K562 (cell line): ENCODE measurements at regions not wholly inside any gene's neighbourhood (a gene's known extent, or its start where the extent isn't known, plus 50 kb on each side); places are given as distances from the start of the nearest gene placed in this dataset.

Source experiments
- ATAC-seq: fragments of 200-7000 bp; cut with Tn5 transposase; 3 replicates; pipeline ENCODE4 v1.9.1; 2020; ENCODE audit warnings: moderate library complexity
- BruUV-seq: library from RNA; stranded (reverse); fragments of 400-500 nt; replicated peaks from 2 replicates; lab custom pipeline; 2021; lab: Mats Ljungman, UMichigan
- CTCF ChIA-PET: fragments of 300-600 bp; formaldehyde crosslinking; extraction: SDS; loops from one replicate; lab custom pipeline; 2021; ENCODE audit warnings: low intra/inter-chr PET ratio; lab: Yijun Ruan, JAX
- POLR2A ChIA-PET: fragments of 300-600, 350-650 bp; sonication (Branson Sonifier 250); formaldehyde crosslinking; extraction: SDS; loops from one replicate; lab custom pipeline; 2021; ENCODE audit warnings: antibody characterized with exemption, inconsistent platforms; lab: Yijun Ruan, JAX
- DNase-seq, 4 experiments: peaks; one replicate each; pipeline versions ENCODE4 v3.0.0 to v3.0.0-alpha.2; 2011 to 2018; ENCODE audit warnings: low spot score in 3 of 4, mixed read lengths in 3 of 4; ENCODE audit errors: extremely low read depth in 1 of 4
- FAIRE-seq: peaks from 2 replicates; lab custom pipeline; 2011; peaks lifted over from hg19 to GRCh38; lab: Jason Lieb, UNC
- H2AFZ ChIP-seq: 2 replicates; pipeline ENCODE4 v1.6.0; 2011; ENCODE audit warnings: low read depth, low read length, control low read depth, inconsistent platforms
- H3K27ac ChIP-seq: fragments of 200-600 bp; 3 replicates; pipeline ENCODE4 v1.8.0; 2011; ENCODE audit warnings: low read depth, mild to moderate bottlenecking, control low read depth, inconsistent platforms, low read length, moderate library complexity, mixed read lengths; ENCODE audit errors: extremely low read depth
- H3K27me3 ChIP-seq, 2 experiments: fragments of 300-600 bp in 1 of 2; 2 replicates in 1 of 2; 3 replicates in 1 of 2; pipeline versions ENCODE4 v1.6.0 to v1.8.0; 2011; ENCODE audit warnings: inconsistent platforms in 2 of 2, low read length in 2 of 2, mild to moderate bottlenecking in 1 of 2, mixed read lengths in 1 of 2, moderate library complexity in 1 of 2; ENCODE audit not compliant: control insufficient read depth in 2 of 2, insufficient read depth in 2 of 2
- H3K36me3 ChIP-seq: fragments of 300-600 bp; 3 replicates; pipeline ENCODE4 v1.8.0; 2011; ENCODE audit warnings: mild to moderate bottlenecking, low read length, inconsistent platforms; ENCODE audit not compliant: control insufficient read depth, insufficient read depth
- H3K4me1 ChIP-seq, 2 experiments: fragments of 200-600 bp in 1 of 2; replicated peaks in 1 of 2; 2 replicates in 1 of 2; 3 replicates in 1 of 2; pipeline versions ENCODE4 v1.5.1 to v1.8.0; 2011; ENCODE audit warnings: inconsistent platforms in 2 of 2, low read length in 2 of 2, mild to moderate bottlenecking in 1 of 2, mixed read lengths in 1 of 2, moderate library complexity in 1 of 2; ENCODE audit not compliant: control insufficient read depth in 2 of 2, insufficient read depth in 2 of 2
- H3K4me2 ChIP-seq: 2 replicates; pipeline ENCODE4 v1.6.1; 2011; ENCODE audit warnings: low read length, control low read depth, inconsistent platforms, mixed read lengths; ENCODE audit not compliant: insufficient read depth
- H3K4me3 ChIP-seq: fragments of 200-600 bp; sonication (generic), shearing (Covaris generic); 2 replicates; pipeline ENCODE4 v1.5.1; 2016; ENCODE audit warnings: control low read depth, inconsistent platforms
- H3K79me2 ChIP-seq: fragments of 200-600 bp; 3 replicates; pipeline ENCODE4 v1.8.0; 2011; ENCODE audit warnings: low read length, inconsistent platforms; ENCODE audit not compliant: control insufficient read depth, insufficient read depth
- H3K9ac ChIP-seq, 2 experiments: 2 replicates each; pipeline versions ENCODE4 v1.6.0 to v1.6.1; 2011; ENCODE audit warnings: low read depth in 2 of 2, low read length in 2 of 2, control low read depth in 1 of 2, inconsistent platforms in 1 of 2, mild to moderate bottlenecking in 1 of 2, mixed read lengths in 1 of 2; ENCODE audit not compliant: insufficient read depth in 1 of 2
- H3K9me1 ChIP-seq: one replicate; pipeline ENCODE4 v1.6.0; 2011; ENCODE audit warnings: inconsistent platforms, mild to moderate bottlenecking, low read length, moderate library complexity; ENCODE audit not compliant: control insufficient read depth, insufficient read depth
- H3K9me3 ChIP-seq: replicated peaks from 2 replicates; pipeline ENCODE4 v1.5.1; 2011; ENCODE audit warnings: low read depth, low read length, inconsistent platforms; ENCODE audit not compliant: control insufficient read depth, insufficient read depth
- H4K20me1 ChIP-seq: replicated peaks from 2 replicates; pipeline ENCODE4 v1.6.1; 2011; ENCODE audit warnings: low read length, inconsistent platforms, mixed read lengths; ENCODE audit not compliant: control insufficient read depth, insufficient read depth
- CHD4 ChIP-seq: fragments of 200-600 bp; sonication (generic); IDR thresholded peaks from 3 replicates; pipeline ENCODE4 v1.6.1; 2012; ENCODE audit warnings: low read depth, mild to moderate bottlenecking, mixed read lengths, low read length, inconsistent platforms; ENCODE audit not compliant: insufficient read depth, insufficient replicate concordance, poor library complexity, severe bottlenecking
- FOXK1 ChIP-seq: sonication (generic); formaldehyde crosslinking; IDR thresholded peaks from 2 replicates; pipeline ENCODE4 v1.8.0; 2022; ENCODE audit warnings: missing genetic modification reagents, mild to moderate bottlenecking, borderline replicate concordance
- MTA1 ChIP-seq: fragments of 450-650 bp; IDR thresholded peaks from 2 replicates; pipeline ENCODE4 v1.6.1; 2017; ENCODE audit warnings: borderline replicate concordance
- NCOA4 ChIP-seq: fragments of 450-650 bp; IDR thresholded peaks from 2 replicates; pipeline ENCODE4 v1.6.1; 2018; ENCODE audit warnings: mild to moderate bottlenecking; ENCODE audit not compliant: partially characterized antibody
- SMAD4 ChIP-seq: fragments of 250-450 bp; sonication (Bioruptor Pico); conservative IDR thresholded peaks from 2 replicates; pipeline ENCODE4 v1.8.0; 2021; ENCODE audit warnings: inconsistent platforms, mild to moderate bottlenecking, moderate library complexity
- TEAD1 ChIP-seq, 2 experiments: fragments of 450-650 bp in 1 of 2; sonication (generic) in 1 of 2; formaldehyde crosslinking; IDR thresholded peaks; 2 replicates each; pipeline versions ENCODE4 v1.4.0 to v1.8.0; 2020 to 2022; ENCODE audit warnings: mild to moderate bottlenecking in 2 of 2, missing genetic modification reagents in 1 of 2
- ZEB2 ChIP-seq: fragments of 450-650 bp; IDR thresholded peaks from 2 replicates; pipeline ENCODE4 v1.6.1; 2016
- ZNF436 ChIP-seq: fragments of 250-450, 450-650 bp; sonication (Bioruptor Pico); formaldehyde crosslinking; IDR thresholded peaks from 2 replicates; pipeline ENCODE4 v1.7.0; 2020; ENCODE audit warnings: mild to moderate bottlenecking
- ZNF583 ChIP-seq: fragments of 250-450 bp; sonication (Bioruptor Pico); IDR thresholded peaks from 2 replicates; pipeline ENCODE4 v1.4.0; 2020
- ZNF785 ChIP-seq: fragments of 250-450 bp; sonication (Bioruptor Pico); IDR thresholded peaks from 2 replicates; pipeline ENCODE4 v1.4.0; 2020; ENCODE audit warnings: mild to moderate bottlenecking
- WGBS: fragments of 100-300 bp; shearing (Covaris generic); methylation state at CpG from one replicate; pipeline ENCODE4 v1.1.6; 2016; ENCODE audit warnings: low coverage, mixed read lengths; ENCODE audit not compliant: insufficient coverage; ENCODE audit errors: missing lambda C conversion rate; 5-methylcytosine and 5-hydroxymethylcytosine counted together
- in situ Hi-C: fragments of 300-500 bp; cut with MboI; formaldehyde crosslinking; loops from 4 replicates; pipeline ENCODE4 v1.15.0; 2018; ENCODE audit warnings: inconsistent platforms, mixed read lengths
- intact Hi-C: fragments of 100-400 bp; cut with micrococcal nuclease; formaldehyde crosslinking; loops from 2 replicates; pipeline ENCODE4 v1.14.2; 2022
- TF ChIP-seq, protein P1 (sequence below): fragments of 250-450 bp; sonication (Bioruptor Pico); IDR thresholded peaks from 2 replicates; pipeline ENCODE4 v1.8.0; 2021; ENCODE audit warnings: mild to moderate bottlenecking, moderate library complexity
- TF ChIP-seq, protein P2 (sequence below), 2 experiments: fragments of 450-650 bp; IDR thresholded peaks; 2 replicates each; pipeline ENCODE4 v1.6.1; 2016; ENCODE audit warnings: mild to moderate bottlenecking in 2 of 2, borderline replicate concordance in 1 of 2, low read depth in 1 of 2, moderate library complexity in 1 of 2
- TF ChIP-seq, protein P3 (sequence below): fragments of 450-650 bp; conservative IDR thresholded peaks from 2 replicates; pipeline ENCODE4 v1.6.1; 2016; ENCODE audit warnings: missing genetic modification characterization, low read depth, mild to moderate bottlenecking, control low read depth, missing compliant biosample characterization

DNA sequence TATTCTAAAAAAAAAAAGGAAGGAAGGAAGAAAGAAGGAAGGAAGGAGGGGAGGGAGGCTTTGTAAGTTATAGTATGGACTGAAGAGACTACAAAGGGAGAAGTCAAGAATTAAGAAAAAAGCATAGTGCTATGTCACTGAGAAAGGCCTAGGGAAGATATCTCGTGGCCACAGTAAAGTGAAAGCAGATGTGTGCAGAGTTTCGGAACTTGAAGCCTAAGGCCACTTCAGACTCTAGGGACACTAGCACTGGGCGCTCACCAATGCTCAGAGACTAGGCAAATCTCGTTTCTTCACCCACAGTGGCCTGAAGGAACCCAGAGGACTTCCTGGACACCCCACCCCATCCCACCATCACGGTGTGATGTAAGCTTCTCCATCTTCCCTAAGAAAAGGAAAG, 181.4 kb upstream of the TRPM3 start:
- Histone ChIP-seq H3K9ac (no peak overlapping the region), H4K20me1 (no peaks in the 10 kb centered on the region), H3K79me2 (no peaks in the 10 kb centered on the region), H3K9me3 (no peaks in the 10 kb centered on the region), H3K9me1 (no peaks in the 10 kb centered on the region), H3K27me3 (no peaks in the 10 kb centered on the region), H3K27ac (no peak overlapping the region), H3K4me1 (no peaks in the 10 kb centered on the region), H3K4me2 (no peak overlapping the region), H2AFZ (no peak overlapping the region), H3K36me3 (no peaks in the 10 kb centered on the region), H3K4me3 (no peak overlapping the region)
- CTCF ChIA-PET = no interaction called here
- WGBS = 0% methylated on average over 5 of the region's 5 CpGs
- ATAC-seq = no peak
- DNase-seq = no peak
- intact Hi-C loops = no loop called here
- no TSS peak for BruUV-seq
- no peak for FAIRE-seq
- POLR2A ChIA-PET = no interaction called here
- in situ Hi-C loops = no loop called here
- no peak for TF ChIP-seq ZEB2
- TF ChIP-seq ZNF436 = no peak
- TF ChIP-seq, protein P1, sequence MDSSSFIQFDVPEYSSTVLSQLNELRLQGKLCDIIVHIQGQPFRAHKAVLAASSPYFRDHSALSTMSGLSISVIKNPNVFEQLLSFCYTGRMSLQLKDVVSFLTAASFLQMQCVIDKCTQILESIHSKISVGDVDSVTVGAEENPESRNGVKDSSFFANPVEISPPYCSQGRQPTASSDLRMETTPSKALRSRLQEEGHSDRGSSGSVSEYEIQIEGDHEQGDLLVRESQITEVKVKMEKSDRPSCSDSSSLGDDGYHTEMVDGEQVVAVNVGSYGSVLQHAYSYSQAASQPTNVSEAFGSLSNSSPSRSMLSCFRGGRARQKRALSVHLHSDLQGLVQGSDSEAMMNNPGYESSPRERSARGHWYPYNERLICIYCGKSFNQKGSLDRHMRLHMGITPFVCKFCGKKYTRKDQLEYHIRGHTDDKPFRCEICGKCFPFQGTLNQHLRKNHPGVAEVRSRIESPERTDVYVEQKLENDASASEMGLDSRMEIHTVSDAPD = no peak
- TF ChIP-seq, protein P2, sequence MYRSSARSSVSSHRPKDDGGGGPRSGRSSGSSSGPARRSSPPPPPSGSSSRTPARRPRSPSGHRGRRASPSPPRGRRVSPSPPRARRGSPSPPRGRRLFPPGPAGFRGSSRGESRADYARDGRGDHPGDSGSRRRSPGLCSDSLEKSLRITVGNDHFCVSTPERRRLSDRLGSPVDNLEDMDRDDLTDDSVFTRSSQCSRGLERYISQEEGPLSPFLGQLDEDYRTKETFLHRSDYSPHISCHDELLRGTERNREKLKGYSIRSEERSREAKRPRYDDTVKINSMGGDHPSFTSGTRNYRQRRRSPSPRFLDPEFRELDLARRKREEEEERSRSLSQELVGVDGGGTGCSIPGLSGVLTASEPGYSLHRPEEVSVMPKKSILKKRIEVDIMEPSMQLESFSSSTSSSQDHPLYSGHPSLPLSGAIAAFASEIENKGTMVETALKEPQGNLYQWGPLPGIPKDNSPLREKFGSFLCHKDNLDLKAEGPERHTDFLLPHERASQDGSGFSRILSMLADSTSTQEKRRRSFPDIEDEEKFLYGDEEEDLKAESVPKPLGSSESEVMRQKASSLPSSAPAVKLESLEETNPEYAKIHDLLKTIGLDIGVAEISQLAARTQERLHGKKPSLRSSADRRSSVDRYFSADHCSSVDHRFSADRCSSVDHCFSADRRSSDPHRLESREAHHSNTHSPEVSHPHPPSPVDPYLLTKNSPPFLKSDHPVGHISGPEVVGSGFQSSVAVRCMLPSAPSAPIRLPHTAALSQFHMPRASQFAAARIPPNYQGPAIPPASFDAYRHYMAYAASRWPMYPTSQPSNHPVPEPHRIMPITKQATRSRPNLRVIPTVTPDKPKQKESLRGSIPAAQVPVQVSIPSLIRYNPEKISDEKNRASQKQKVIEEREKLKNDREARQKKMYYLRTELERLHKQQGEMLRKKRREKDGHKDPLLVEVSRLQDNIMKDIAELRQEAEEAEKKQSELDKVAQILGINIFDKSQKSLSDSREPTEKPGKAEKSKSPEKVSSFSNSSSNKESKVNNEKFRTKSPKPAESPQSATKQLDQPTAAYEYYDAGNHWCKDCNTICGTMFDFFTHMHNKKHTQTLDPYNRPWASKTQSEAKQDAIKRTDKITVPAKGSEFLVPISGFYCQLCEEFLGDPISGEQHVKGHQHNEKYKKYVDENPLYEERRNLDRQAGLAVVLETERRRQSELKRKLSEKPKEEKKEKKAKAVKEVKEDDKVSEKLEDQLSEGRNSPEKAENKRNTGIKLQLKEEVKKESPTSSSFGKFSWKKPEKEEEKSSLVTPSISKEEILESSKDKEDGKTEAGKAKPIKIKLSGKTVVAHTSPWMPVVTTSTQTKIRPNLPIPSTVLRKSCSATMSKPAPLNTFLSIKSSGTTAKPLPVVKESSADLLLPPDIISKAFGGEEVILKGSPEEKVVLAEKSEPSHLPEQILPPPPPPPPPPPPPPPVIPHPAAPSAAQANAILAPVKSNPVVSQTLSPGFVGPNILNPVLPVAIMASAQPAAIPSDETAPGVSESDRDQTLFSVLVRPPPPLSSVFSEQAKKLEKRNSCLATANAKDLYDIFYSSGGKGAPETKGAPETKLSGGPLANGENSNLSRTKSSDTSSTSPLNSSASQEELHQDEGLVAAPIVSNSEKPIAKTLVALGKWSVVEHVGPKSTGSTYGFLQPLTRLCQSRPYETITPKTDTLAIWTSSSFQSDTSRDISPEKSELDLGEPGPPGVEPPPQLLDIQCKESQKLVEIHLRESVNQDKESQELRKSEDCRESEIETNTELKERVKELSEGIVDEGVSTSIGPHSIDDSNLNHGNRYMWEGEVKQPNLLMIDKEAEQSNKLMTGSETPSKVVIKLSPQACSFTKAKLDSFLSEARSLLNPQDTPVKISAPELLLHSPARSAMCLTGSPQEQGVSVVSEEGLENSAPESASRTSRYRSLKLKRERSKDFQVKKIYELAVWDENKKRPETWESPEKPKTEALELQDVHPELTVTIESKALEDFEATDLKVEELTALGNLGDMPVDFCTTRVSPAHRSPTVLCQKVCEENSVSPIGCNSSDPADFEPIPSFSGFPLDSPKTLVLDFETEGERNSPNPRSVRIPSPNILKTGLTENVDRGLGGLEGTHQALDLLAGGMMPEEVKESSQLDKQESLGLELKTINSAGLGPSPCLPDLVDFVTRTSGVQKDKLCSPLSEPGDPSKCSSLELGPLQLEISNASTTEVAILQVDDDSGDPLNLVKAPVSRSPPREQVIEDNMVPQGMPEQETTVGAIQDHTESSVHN (IDR thresholded peaks at IDR 0.05; ENCODE audit: borderline replicate concordance in 1 of 2, low read depth in 1 of 2) = no peak
- no peak for TF ChIP-seq ZNF785 (CRISPR knock-in tag)
- no peak for TF ChIP-seq CHD4
- TF ChIP-seq, protein P3, sequence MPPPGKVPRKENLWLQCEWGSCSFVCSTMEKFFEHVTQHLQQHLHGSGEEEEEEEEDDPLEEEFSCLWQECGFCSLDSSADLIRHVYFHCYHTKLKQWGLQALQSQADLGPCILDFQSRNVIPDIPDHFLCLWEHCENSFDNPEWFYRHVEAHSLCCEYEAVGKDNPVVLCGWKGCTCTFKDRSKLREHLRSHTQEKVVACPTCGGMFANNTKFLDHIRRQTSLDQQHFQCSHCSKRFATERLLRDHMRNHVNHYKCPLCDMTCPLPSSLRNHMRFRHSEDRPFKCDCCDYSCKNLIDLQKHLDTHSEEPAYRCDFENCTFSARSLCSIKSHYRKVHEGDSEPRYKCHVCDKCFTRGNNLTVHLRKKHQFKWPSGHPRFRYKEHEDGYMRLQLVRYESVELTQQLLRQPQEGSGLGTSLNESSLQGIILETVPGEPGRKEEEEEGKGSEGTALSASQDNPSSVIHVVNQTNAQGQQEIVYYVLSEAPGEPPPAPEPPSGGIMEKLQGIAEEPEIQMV (tag) = no peak
- TF ChIP-seq NCOA4 = no peak
- TF ChIP-seq MTA1 = no peak
- no peak for TF ChIP-seq ZNF583 (CRISPR knock-in tag)
- no peak for TF ChIP-seq FOXK1
- TF ChIP-seq TEAD1 (CRISPR knock-in tag; IDR thresholded peaks at IDR 0.05) = no peak
- TF ChIP-seq SMAD4 (CRISPR knock-in tag) = no peak
